PC-3 (cell line): ENCODE measurements at regions not wholly inside any gene's neighbourhood (a gene's known extent, or its start where the extent isn't known, plus 50 kb on each side); places are given as distances from the start of the nearest gene placed in this dataset.

Source experiments
- EZH2 ChIP-seq: fragments of 300-600 bp; sonication (generic); IDR thresholded peaks from one replicate; pipeline ENCODE4 v1.6.1; 2017; ENCODE audit warnings: antibody characterized with exemption, mild to moderate bottlenecking, low read length; ENCODE audit not compliant: unreplicated experiment
- EZH2phosphoT487 ChIP-seq: fragments of 300-600 bp; sonication (generic); IDR thresholded peaks from 2 replicates; pipeline ENCODE4 v1.6.1; 2018; ENCODE audit warnings: mild to moderate bottlenecking, antibody characterized with exemption, low read length, borderline replicate concordance
- TF ChIP-seq, protein P1 (sequence below): fragments of 300-600 bp; sonication (generic); conservative IDR thresholded peaks from 2 replicates; pipeline ENCODE4 v1.5.1; 2017; ENCODE audit warnings: antibody characterized with exemption, low read depth, mild to moderate bottlenecking, low read length

DNA sequence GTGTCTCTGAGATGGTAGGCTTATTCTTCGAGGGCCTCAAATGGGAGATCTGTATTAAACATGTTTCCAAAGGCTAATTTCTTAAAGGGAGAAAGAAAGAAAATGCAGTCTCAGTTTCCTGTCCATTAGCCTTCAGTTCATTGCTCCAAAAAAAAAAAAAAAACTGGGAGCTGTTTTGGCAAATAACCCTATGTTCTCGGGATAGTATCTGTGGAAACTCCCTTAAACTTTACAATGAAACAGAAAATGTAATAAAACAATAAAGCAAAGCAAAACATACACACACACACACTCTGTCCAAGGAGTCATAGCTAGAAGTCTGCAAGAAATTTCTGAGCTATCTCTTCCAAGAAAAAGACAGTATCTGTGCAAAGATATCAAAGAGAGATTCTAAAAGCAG, 172.5 kb upstream of the CELF2 start:
- TF ChIP-seq, protein P1, sequence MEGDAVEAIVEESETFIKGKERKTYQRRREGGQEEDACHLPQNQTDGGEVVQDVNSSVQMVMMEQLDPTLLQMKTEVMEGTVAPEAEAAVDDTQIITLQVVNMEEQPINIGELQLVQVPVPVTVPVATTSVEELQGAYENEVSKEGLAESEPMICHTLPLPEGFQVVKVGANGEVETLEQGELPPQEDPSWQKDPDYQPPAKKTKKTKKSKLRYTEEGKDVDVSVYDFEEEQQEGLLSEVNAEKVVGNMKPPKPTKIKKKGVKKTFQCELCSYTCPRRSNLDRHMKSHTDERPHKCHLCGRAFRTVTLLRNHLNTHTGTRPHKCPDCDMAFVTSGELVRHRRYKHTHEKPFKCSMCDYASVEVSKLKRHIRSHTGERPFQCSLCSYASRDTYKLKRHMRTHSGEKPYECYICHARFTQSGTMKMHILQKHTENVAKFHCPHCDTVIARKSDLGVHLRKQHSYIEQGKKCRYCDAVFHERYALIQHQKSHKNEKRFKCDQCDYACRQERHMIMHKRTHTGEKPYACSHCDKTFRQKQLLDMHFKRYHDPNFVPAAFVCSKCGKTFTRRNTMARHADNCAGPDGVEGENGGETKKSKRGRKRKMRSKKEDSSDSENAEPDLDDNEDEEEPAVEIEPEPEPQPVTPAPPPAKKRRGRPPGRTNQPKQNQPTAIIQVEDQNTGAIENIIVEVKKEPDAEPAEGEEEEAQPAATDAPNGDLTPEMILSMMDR, result no peak
- TF ChIP-seq EZH2 (no peak), EZH2phosphoT487 (no peak)
